Lower lobe of right lung (tissue), 2 donors: ENCODE measurements at regions not wholly inside any gene's neighbourhood (a gene's known extent, or its start where the extent isn't known, plus 50 kb on each side); places are given as distances from the start of the nearest gene placed in this dataset.

Experiments
- ATAC-seq, 2 donors: fragments of 200-7000 bp; cut with Tn5 transposase; one replicate each; pipeline ENCODE4 v1.9.1; 2020 to 2022; ENCODE audit warnings: mild to moderate bottlenecking in 2 of 2, moderate library complexity in 2 of 2
- DNase-seq: peaks from one replicate; pipeline ENCODE4 v3.0.0-alpha.2; 2020
- H3K27ac ChIP-seq: fragments of 200-600 bp; one replicate; pipeline ENCODE4 v1.8.0; 2022
- H3K27me3 ChIP-seq: fragments of 200-600 bp; one replicate; pipeline ENCODE4 v1.8.0; 2022; ENCODE audit warnings: low read depth
- H3K36me3 ChIP-seq: fragments of 200-600 bp; one replicate; pipeline ENCODE4 v1.8.0; 2022; ENCODE audit warnings: mild to moderate bottlenecking
- H3K4me1 ChIP-seq: fragments of 200-600 bp; one replicate; pipeline ENCODE4 v1.8.0; 2022
- H3K4me3 ChIP-seq: fragments of 200-600 bp; one replicate; pipeline ENCODE4 v1.8.0; 2022; ENCODE audit warnings: mild to moderate bottlenecking
- H3K9me3 ChIP-seq: fragments of 200-600 bp; one replicate; pipeline ENCODE4 v1.8.0; 2022
- intact Hi-C: fragments of 100-400 bp; cut with DNase I; formaldehyde crosslinking; loops from one replicate; pipeline ENCODE4 v1.11.0; 2022
- TF ChIP-seq, protein P1 (sequence below): fragments of 200-600 bp; IDR thresholded peaks from one replicate; pipeline ENCODE4 v1.8.0; 2022; ENCODE audit warnings: antibody characterized with exemption, mild to moderate bottlenecking
- donor health status: DM: no; HTN: yes; CAD: no; lungs with severe emphysema.

DNA sequence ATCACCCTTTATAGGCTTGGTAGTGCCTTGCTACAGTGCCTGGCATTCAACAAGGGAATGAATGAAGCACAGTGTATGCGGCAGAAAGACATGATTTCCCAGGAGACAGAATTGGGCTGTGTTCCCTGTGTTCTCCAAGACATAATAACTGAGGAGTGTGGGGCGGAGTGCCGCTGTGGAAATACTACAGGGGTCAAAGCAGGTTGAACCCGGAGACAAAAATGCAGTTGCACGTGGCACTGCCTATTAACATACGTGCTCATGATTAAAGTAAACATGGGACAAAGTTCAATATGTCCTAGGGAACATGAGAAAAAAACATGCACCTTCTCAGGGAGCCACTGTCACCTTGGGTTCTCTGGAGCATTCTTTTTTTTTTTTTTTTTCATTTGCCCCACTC is 820.8 kb downstream of the RPA4 start:
- intact Hi-C loops = no loop called here
- ATAC-seq (no peak), DNase-seq (no peak)
- no peak overlapping the region for H3K4me3 ChIP-seq
- H3K4me1 ChIP-seq = no peaks in the 10 kb centered on the region
- H3K27ac ChIP-seq = no peak overlapping the region
- no peaks in the 10 kb centered on the region for H3K27me3 ChIP-seq
- H3K36me3 ChIP-seq = no peaks in the 10 kb centered on the region
- H3K9me3 ChIP-seq = no peaks in the 10 kb centered on the region
- TF ChIP-seq, protein P1, sequence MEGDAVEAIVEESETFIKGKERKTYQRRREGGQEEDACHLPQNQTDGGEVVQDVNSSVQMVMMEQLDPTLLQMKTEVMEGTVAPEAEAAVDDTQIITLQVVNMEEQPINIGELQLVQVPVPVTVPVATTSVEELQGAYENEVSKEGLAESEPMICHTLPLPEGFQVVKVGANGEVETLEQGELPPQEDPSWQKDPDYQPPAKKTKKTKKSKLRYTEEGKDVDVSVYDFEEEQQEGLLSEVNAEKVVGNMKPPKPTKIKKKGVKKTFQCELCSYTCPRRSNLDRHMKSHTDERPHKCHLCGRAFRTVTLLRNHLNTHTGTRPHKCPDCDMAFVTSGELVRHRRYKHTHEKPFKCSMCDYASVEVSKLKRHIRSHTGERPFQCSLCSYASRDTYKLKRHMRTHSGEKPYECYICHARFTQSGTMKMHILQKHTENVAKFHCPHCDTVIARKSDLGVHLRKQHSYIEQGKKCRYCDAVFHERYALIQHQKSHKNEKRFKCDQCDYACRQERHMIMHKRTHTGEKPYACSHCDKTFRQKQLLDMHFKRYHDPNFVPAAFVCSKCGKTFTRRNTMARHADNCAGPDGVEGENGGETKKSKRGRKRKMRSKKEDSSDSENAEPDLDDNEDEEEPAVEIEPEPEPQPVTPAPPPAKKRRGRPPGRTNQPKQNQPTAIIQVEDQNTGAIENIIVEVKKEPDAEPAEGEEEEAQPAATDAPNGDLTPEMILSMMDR = no peak

DNA sequence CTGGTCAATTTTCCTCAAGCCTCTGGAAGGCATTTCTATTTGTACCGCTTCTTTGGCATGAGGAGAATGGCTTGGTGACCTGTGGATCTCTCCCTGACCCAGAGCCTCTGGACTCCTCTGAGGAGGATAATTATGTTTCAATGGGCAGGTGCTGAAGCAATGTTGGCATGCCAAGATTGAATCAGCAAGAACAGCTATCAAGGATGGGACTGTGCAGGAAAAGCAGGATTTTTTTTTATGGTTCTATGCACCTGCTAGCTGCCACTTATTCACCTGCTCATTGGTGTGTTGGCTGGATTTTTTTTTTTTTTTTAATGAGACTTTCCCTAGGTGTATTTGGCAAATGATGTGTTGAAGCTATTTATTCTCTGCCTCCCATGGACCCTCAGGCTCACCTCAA is 821.2 kb downstream of the RPA4 start:
- TF ChIP-seq, protein P1 = no peak
- ATAC-seq = no peak
- intact Hi-C loops = no loop called here

DNA sequence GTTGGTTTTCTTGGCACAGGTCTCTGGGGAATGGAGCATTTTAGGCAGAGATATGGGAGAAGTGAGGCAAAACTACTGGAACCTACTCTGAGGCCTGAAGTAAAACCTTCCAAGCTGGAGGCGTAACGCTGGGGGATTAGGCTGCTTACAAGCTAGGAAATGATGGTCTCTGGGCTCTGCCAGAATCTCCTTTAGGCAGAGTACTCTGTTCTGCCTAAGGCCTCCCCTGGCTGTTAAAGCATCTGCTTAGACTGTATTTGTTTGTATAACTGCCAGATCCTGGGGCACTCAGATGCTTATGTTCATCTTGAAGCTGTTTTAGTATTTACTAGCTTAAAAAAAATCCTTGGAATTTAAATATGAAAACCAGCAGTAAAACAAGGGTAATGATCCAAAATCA is 822.2 kb downstream of the RPA4 start:
- Histone ChIP-seq H3K36me3 (no peaks in the 10 kb centered on the region), H3K27ac (no peak overlapping the region), H3K4me1 (no peaks in the 10 kb centered on the region), H3K27me3 (no peaks in the 10 kb centered on the region), H3K9me3 (no peaks in the 10 kb centered on the region), H3K4me3 (no peak overlapping the region)
- DNase-seq = no peak
- no peak for ATAC-seq
- TF ChIP-seq, protein P1 = no peak
- intact Hi-C loops = no loop called here

More for the DNA sequence above, 821.2 kb downstream of the RPA4 start:
- Histone ChIP-seq H3K4me1 (no peaks in the 10 kb centered on the region), H3K36me3 (no peaks in the 10 kb centered on the region), H3K4me3 (no peak overlapping the region), H3K9me3 (no peaks in the 10 kb centered on the region), H3K27ac (no peak overlapping the region), H3K27me3 (no peaks in the 10 kb centered on the region)
- DNase-seq = no peak

DNA sequence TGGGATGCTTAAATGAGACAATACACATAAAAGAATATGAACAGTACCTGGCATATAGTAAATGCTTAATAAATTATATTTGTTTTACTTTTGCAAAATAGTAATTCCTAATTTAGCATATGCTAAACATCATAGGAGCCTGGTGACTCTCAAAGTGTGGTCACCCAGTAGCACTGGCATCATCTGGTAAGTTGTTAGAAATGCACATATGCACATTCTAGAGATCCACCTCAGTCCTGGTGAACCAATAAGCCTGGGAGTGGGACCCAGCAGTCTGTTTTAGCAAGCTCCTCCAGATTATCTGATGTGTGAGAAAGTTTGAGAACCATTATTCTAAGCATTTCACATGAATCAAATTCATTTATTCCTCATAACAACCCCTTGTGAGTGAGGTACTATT is 830.4 kb downstream of the RPA4 start:
- H3K27ac ChIP-seq = no peak overlapping the region
- no peak overlapping the region for H3K4me3 ChIP-seq
- ATAC-seq = no peak
- TF ChIP-seq, protein P1 = no peak
- H3K36me3 ChIP-seq = no peaks in the 10 kb centered on the region
- no peaks in the 10 kb centered on the region for H3K9me3 ChIP-seq
- H3K27me3 ChIP-seq = no peaks in the 10 kb centered on the region
- H3K4me1 ChIP-seq = no peaks in the 10 kb centered on the region
- DNase-seq = no peak
- intact Hi-C loops = no loop called here

DNA sequence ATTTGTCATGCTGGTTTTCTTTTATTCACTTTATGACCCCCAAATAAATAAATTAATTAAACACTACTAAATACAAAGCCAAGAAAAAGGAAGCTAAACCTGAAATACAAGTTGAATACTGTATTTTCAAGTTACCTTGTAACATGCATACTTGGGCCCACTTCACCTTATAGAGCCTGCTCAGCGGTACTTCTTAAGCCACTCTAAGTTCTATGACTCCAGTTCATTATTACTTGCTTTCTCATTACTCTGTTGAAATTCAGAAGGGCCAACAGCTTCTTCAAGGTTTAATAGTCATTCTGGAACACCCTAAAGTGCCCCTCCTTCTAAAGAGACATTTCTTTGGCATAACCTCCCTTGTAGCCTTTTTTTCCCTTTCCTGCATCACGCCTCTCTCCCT is 844.5 kb downstream of the RPA4 start:
- no peaks in the 10 kb centered on the region for H3K27me3 ChIP-seq
- TF ChIP-seq, protein P1 = no peak
- DNase-seq = no peak
- peak; percentile 73 to 94 for ATAC-seq
- no peaks in the 10 kb centered on the region for H3K9me3 ChIP-seq
- no peak overlapping the region for H3K4me3 ChIP-seq
- no peaks in the 10 kb centered on the region for H3K4me1 ChIP-seq
- H3K36me3 ChIP-seq = no peaks in the 10 kb centered on the region
- intact Hi-C loops = no loop called here
- no peak overlapping the region for H3K27ac ChIP-seq

DNA sequence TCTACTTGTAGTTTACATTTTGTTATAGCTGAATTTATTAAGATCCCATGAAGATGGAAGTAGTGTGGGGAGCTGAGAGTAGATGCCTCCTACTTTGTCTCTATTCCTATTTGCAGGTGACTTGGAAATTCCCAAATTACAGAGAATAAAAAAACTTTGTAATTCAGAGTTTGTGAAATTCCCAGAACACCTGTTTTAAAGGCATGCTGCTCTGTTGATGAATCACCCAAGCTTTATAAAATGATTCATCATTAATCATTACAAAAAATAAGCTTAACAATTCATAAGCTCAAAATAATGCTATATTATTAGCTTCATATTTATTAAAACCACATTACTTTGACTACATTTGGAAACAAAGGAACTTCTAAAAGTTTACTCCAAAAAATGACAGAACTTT is 856.3 kb downstream of the RPA4 start:
- no peak for ATAC-seq
- no peaks in the 10 kb centered on the region for H3K36me3 ChIP-seq
- H3K4me1 ChIP-seq = no peaks in the 10 kb centered on the region
- H3K27me3 ChIP-seq = no peaks in the 10 kb centered on the region
- no peak overlapping the region for H3K4me3 ChIP-seq
- intact Hi-C loops = no loop called here
- no peak for DNase-seq
- no peak overlapping the region for H3K27ac ChIP-seq
- TF ChIP-seq, protein P1 = no peak
- no peaks in the 10 kb centered on the region for H3K9me3 ChIP-seq
